Left lung (tissue), 4 donors: ENCODE measurements at regions not wholly inside any gene's neighbourhood (a gene's known extent, or its start where the extent isn't known, plus 50 kb on each side); places are given as distances from the start of the nearest gene placed in this dataset.

Experiments used
- ATAC-seq: fragments of 200-7000 bp; cut with Tn5 transposase; one replicate; pipeline ENCODE4 v1.9.1; 2020; ENCODE audit warnings: moderate library complexity
- DNase-seq, 4 donors: peaks; one replicate each; pipeline ENCODE4 v3.0.0-alpha.2; 2013 to 2020
- H3K27ac ChIP-seq, 2 donors: fragments of 200-600 bp; sonication (generic) in 1 of 2; one replicate each; pipeline versions ENCODE4 v1.5.0 to v1.8.0; 2020 to 2021
- H3K27me3 ChIP-seq, 2 donors: fragments of 200-600 bp; sonication (generic) in 1 of 2; one replicate each; pipeline versions ENCODE4 v1.5.0 to v1.8.0; 2020 to 2021
- H3K36me3 ChIP-seq, 2 donors: fragments of 200-600 bp; sonication (generic) in 1 of 2; one replicate each; pipeline versions ENCODE4 v1.5.0 to v1.8.0; 2020 to 2021
- H3K4me1 ChIP-seq, 2 donors: fragments of 200-600 bp; one replicate each; pipeline ENCODE4 v1.8.0; 2021
- H3K4me3 ChIP-seq, 2 donors: fragments of 200-600 bp; sonication (generic) in 1 of 2; one replicate each; pipeline versions ENCODE4 v1.5.0 to v1.8.0; 2020 to 2021; ENCODE audit warnings: mild to moderate bottlenecking in 1 of 2
- H3K9me3 ChIP-seq, 2 donors: fragments of 200-600 bp; sonication (generic) in 1 of 2; one replicate each; pipeline versions ENCODE4 v1.5.0 to v1.8.0; 2020 to 2021
- CTCF ChIP-seq, 2 donors: fragments of 200-600 bp; sonication (generic) in 1 of 2; IDR thresholded peaks; one replicate each; pipeline versions ENCODE4 v1.5.0 to v1.8.0; 2021; ENCODE audit warnings: antibody characterized with exemption in 2 of 2
- intact Hi-C, 2 donors: fragments of 100-400 bp; cut with DNase I; formaldehyde crosslinking; loops; one replicate each; pipeline versions ENCODE4 v1.11.2 to v1.14.2; 2022
- donor health status: DM: no; HTN: yes; CAD: no.
- donor health status: DM: no; HTN: no; CAD: no.

GRCh38 chr22:22037740-22038139, 55.2 kb upstream of the TOP3B start:
- Histone ChIP-seq H3K36me3 (no peaks in the 10 kb centered on the region), H3K4me3 (no peak overlapping the region), H3K27ac (no peak overlapping the region), H3K9me3 (no peaks in the 10 kb centered on the region), H3K27me3 (no peaks in the 10 kb centered on the region), H3K4me1 (no peaks in the 10 kb centered on the region)
- no peak for DNase-seq
- TF ChIP-seq CTCF (IDR thresholded peaks at IDR 0.05) = no peak
- intact Hi-C loops = no loop called here
- no peak for ATAC-seq

- Histone ChIP-seq H3K36me3 (no peaks in the 10 kb centered on the region), H3K4me1 (no peaks in the 10 kb centered on the region), H3K27me3 (no peaks in the 10 kb centered on the region), H3K9me3 (no peaks in the 10 kb centered on the region), H3K4me3 (no peak overlapping the region), H3K27ac (no peak overlapping the region)
- no peak for DNase-seq
- ATAC-seq = no peak
- TF ChIP-seq CTCF (IDR thresholded peaks at IDR 0.05) = no peak
- intact Hi-C loops = no loop called here
Measured at GRCh38 chr22:22037229-22037628, 54.6 kb upstream of the TOP3B start.

GRCh38 chr22:22036588-22036987, 54.0 kb upstream of the TOP3B start:
- no peak for TF ChIP-seq CTCF (IDR thresholded peaks at IDR 0.05)
- ATAC-seq = no peak
- DNase-seq = no peak
- no peaks in the 10 kb centered on the region for H3K36me3 ChIP-seq
- intact Hi-C loops = no loop called here
- H3K27ac ChIP-seq = no peak overlapping the region
- no peaks in the 10 kb centered on the region for H3K4me1 ChIP-seq
- H3K27me3 ChIP-seq = no peaks in the 10 kb centered on the region
- H3K9me3 ChIP-seq = no peaks in the 10 kb centered on the region
- H3K4me3 ChIP-seq = no peak overlapping the region

- H3K27ac ChIP-seq = no peak overlapping the region
- no peak for TF ChIP-seq CTCF (IDR thresholded peaks at IDR 0.05)
Measured at GRCh38 chr22:22035771-22036314, 53.3 kb upstream of the TOP3B start.

GRCh38 chr22:22035203-22035602, 52.6 kb upstream of the TOP3B start:
- intact Hi-C loops = no loop called here
- ATAC-seq (no peak), DNase-seq (no peak)
- no peak overlapping the region for H3K27ac ChIP-seq
- no peaks in the 10 kb centered on the region for H3K27me3 ChIP-seq
- H3K9me3 ChIP-seq = no peaks in the 10 kb centered on the region
- no peak for TF ChIP-seq CTCF (IDR thresholded peaks at IDR 0.05)
- no peak overlapping the region for H3K4me3 ChIP-seq
- no peaks in the 10 kb centered on the region for H3K36me3 ChIP-seq
- H3K4me1 ChIP-seq = no peaks in the 10 kb centered on the region

More at GRCh38 chr22:22035771-22036314, 53.3 kb upstream of the TOP3B start:
- ATAC-seq (no peak), DNase-seq (no peak)
- Histone ChIP-seq H3K4me3 (no peak overlapping the region), H3K36me3 (no peaks in the 10 kb centered on the region), H3K4me1 (no peaks in the 10 kb centered on the region), H3K27me3 (no peaks in the 10 kb centered on the region), H3K9me3 (no peaks in the 10 kb centered on the region)
- intact Hi-C loops = no loop called here
